GM12878 (cell line): ENCODE measurements at regions not wholly inside any gene's neighbourhood (a gene's known extent, or its start where the extent isn't known, plus 50 kb on each side); places are given as distances from the start of the nearest gene placed in this dataset.

Source experiments
- BCL11A ChIP-seq: IDR thresholded peaks from 2 replicates; pipeline ENCODE4 v1.6.1; 2011; ENCODE audit warnings: low read depth, low read length
- EP300 ChIP-seq, 2 experiments: fragments of 150-350 bp in 1 of 2; IDR thresholded peaks; 2 replicates each; pipeline ENCODE4 v1.6.1; 2011 to 2012; ENCODE audit warnings: low read depth in 2 of 2, low read length in 2 of 2, borderline replicate concordance in 1 of 2, improper control_type of control experiment in 1 of 2, inconsistent platforms in 1 of 2; ENCODE audit not compliant: control insufficient read depth in 1 of 2
- FOS ChIP-seq: IDR thresholded peaks from 3 replicates; pipeline ENCODE4 v1.6.1; 2011; ENCODE audit warnings: borderline replicate concordance; ENCODE audit not compliant: insufficient read length; ENCODE audit errors: extremely low read depth
- IKZF1 ChIP-seq: fragments of 450-650 bp; conservative IDR thresholded peaks from 2 replicates; pipeline ENCODE4 v1.6.1; 2017; ENCODE audit warnings: antibody characterized with exemption, mild to moderate bottlenecking
- JUND ChIP-seq: IDR thresholded peaks from 2 replicates; pipeline ENCODE4 v1.6.1; 2012; ENCODE audit warnings: low read depth, mild to moderate bottlenecking, low read length, improper control_type of control experiment, moderate library complexity
- MXI1 ChIP-seq: fragments of 150-350 bp; IDR thresholded peaks from 2 replicates; pipeline ENCODE4 v1.6.1; 2011; ENCODE audit warnings: low read depth, mild to moderate bottlenecking, inconsistent platforms, low read length, improper control_type of control experiment
- NFYB ChIP-seq: IDR thresholded peaks from 2 replicates; pipeline ENCODE4 v1.6.1; 2011; ENCODE audit warnings: low read depth, mild to moderate bottlenecking, low read length, improper control_type of control experiment, moderate library complexity; ENCODE audit not compliant: insufficient read depth
- NR2C2 ChIP-seq: IDR thresholded peaks from 2 replicates; pipeline ENCODE4 v1.6.1; 2011; ENCODE audit warnings: borderline replicate concordance, low read depth; ENCODE audit not compliant: control insufficient read depth, insufficient read length
- PAX8 ChIP-seq: fragments of 450-650 bp; IDR thresholded peaks from 2 replicates; pipeline ENCODE4 v1.6.1; 2017; ENCODE audit warnings: mild to moderate bottlenecking, moderate library complexity
- ZNF24 ChIP-seq: fragments of 450-650 bp; IDR thresholded peaks from 2 replicates; pipeline ENCODE4 v1.6.1; 2017; ENCODE audit warnings: antibody characterized with exemption, mild to moderate bottlenecking
- TF ChIP-seq, protein P1 (sequence below), 3 experiments: IDR thresholded peaks in 2 of 3; conservative IDR thresholded peaks in 1 of 3; 2 replicates each; pipeline ENCODE4 v1.5.1; 2011; ENCODE audit warnings: low read depth in 3 of 3, low read length in 3 of 3, mild to moderate bottlenecking in 3 of 3, control low read depth in 2 of 3, moderate library complexity in 2 of 3, inconsistent platforms in 1 of 3, mixed read lengths in 1 of 3; ENCODE audit not compliant: control insufficient read depth in 2 of 3, insufficient read depth in 1 of 3; ENCODE audit errors: extremely low read depth in 1 of 3

DNA sequence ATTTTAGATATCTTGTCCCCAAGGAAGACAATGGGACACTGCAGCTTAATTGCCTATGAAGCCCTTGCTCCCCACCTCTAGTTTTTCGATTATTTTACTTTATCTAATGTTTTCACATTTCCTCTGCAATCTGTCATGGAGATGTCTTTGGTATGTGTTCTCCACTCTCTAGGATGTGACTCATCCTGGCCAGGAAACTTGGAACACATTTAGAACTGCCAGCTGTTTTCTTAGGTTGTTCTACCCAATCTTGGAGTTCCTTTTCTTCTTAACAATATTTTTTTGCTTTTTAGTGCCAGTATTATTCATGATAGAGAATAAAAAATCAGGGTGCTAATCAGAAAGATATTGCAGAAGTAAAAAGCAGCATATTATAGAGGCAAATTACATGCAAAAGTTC, 101.7 kb upstream of the CLEC14A start:
- TF ChIP-seq FOS (no peak), MXI1 (no peak), NR2C2 (no peak), BCL11A (no peak), EP300 (IDR thresholded peaks at IDR 0.05; ENCODE audit: borderline replicate concordance in 1 of 2, control insufficient read depth in 1 of 2, low read depth in 2 of 2, low read length in 2 of 2) (no peak), ZNF24 (no peak), JUND (no peak), NFYB (no peak), IKZF1 (no peak), PAX8 (no peak)
- TF ChIP-seq, protein P1, sequence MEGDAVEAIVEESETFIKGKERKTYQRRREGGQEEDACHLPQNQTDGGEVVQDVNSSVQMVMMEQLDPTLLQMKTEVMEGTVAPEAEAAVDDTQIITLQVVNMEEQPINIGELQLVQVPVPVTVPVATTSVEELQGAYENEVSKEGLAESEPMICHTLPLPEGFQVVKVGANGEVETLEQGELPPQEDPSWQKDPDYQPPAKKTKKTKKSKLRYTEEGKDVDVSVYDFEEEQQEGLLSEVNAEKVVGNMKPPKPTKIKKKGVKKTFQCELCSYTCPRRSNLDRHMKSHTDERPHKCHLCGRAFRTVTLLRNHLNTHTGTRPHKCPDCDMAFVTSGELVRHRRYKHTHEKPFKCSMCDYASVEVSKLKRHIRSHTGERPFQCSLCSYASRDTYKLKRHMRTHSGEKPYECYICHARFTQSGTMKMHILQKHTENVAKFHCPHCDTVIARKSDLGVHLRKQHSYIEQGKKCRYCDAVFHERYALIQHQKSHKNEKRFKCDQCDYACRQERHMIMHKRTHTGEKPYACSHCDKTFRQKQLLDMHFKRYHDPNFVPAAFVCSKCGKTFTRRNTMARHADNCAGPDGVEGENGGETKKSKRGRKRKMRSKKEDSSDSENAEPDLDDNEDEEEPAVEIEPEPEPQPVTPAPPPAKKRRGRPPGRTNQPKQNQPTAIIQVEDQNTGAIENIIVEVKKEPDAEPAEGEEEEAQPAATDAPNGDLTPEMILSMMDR (IDR thresholded peaks at IDR 0.05 in 2 of 3, conservative IDR thresholded peaks at IDR 0.05 in 1 of 3; ENCODE audit: control insufficient read depth in 2 of 3, extremely low read depth in 1 of 3, insufficient read depth in 1 of 3, low read depth in 3 of 3, low read length in 3 of 3) = no peak
